Esophagus squamous epithelium (tissue), 4 donors: ENCODE measurements at regions not wholly inside any gene's neighbourhood (a gene's known extent, or its start where the extent isn't known, plus 50 kb on each side); places are given as distances from the start of the nearest gene placed in this dataset.

Experiments used
- CTCF ChIP-seq, 6 experiments: fragments of 450-650 bp in 4 of 6; fragments of 200-600 bp in 2 of 6; sonication (generic) in 2 of 6; IDR thresholded peaks; one replicate each; pipeline ENCODE4 v1.5.1; 2016 to 2019; ENCODE audit warnings: antibody characterized with exemption in 6 of 6, mild to moderate bottlenecking in 4 of 6, moderate library complexity in 4 of 6
- POLR2A ChIP-seq, 4 donors: fragments of 450-650 bp; IDR thresholded peaks; one replicate each; pipeline ENCODE4 v1.6.1; 2017; ENCODE audit warnings: antibody characterized with exemption in 4 of 4, mild to moderate bottlenecking in 4 of 4, moderate library complexity in 3 of 4

GRCh38 chr1:13913396-13913795 is 213.4 kb downstream of the PRDM2 start:
- TF ChIP-seq CTCF (IDR thresholded peaks at IDR 0.05) (no peak), POLR2A (IDR thresholded peaks at IDR 0.05) (no peak)
